Glomerular visceral epithelial cell (primary cell): ENCODE measurements at regions not wholly inside any gene's neighbourhood (a gene's known extent, or its start where the extent isn't known, plus 50 kb on each side); places are given as distances from the start of the nearest gene placed in this dataset.
"Not testable (repeated sequence)": the region's sequence is repeated elsewhere in the genome, so short reads cannot be mapped to it uniquely, and the experiment has no call there.

Source experiments
- DNase-seq: peaks from one replicate; pipeline ENCODE4 v3.0.0-alpha.2; 2016; ENCODE audit errors: extremely low spot score

DNA sequence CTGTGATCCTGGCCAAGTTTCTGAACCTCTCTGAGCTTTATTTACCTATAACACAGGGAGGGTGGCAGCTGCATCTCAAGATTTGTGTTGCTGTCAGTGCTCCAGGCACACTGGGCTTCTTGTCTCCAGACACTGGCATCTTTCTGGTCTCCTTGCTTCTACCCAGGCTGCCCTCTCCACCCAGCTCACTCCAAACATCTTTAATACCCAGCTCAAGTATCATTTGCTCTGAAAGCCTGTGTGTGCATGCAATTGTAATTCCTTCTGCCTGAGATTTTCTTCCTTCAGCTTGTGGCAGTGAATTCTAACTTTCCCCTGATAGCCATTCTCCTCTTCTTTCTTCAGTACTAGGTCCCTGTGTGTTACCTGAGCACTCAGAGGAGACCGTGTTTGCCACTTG is 50.7 kb upstream of the USP7 start:
- no peak for DNase-seq

DNA sequence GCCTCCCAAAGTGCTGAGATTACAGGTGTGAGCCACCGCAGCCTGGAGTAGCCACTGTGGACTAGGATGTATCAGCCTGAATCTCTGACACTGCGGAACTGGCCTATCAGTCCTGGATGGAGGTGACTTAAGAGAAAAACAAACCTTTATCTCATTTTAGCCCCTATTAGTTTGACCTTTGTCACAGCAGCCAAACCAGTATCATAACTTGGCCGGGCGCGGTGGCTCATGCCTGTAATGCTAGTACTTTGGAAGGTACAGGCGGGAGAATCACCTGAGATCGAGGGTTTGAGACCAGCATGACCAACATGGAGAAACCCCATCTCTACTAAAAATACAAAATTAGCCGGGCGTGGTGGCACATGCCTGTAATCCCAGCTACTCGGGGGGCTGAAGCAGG is 51.8 kb upstream of the USP7 start:
- no peak for DNase-seq

DNA sequence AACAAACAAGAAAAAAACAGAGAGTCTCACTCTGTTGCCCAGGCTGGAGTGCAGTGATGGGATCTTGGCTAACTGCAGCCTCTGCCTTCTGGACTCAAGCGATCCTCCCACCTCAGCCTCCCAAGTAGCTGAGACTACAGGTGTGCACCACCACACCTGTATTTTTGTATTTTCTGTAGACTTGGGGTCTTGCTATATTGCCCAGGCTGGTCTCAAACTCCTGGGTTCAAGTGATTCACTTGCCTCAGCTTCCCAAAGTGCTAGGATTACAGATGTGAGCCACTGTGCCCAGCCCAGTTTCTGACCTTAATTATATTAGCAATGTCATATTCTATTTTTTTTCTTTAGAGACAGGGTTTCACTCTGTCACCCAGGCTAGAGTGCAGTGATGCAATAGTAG is 52.3 kb upstream of the USP7 start:
- DNase-seq, result not testable (repeated sequence)

DNA sequence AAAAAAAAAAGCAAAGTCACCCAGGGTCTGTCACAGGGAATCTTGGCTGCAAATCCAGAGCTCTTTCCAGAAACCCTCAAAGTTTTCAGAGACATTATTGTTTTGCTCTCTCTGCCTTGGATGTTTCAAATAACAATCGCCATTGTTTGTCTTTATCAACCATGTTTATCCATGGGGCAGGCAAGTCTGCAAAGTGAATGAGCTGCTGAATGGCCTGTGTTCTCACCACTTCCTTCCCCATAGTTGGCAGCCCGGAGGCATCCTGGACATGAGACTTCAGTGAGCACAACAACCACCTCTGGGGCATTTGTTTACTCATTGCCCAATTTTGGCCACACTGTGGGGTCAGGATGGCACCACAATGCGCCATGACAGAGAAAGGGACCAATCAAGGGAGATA is 53.1 kb upstream of the USP7 start:
- no peak for DNase-seq

DNA sequence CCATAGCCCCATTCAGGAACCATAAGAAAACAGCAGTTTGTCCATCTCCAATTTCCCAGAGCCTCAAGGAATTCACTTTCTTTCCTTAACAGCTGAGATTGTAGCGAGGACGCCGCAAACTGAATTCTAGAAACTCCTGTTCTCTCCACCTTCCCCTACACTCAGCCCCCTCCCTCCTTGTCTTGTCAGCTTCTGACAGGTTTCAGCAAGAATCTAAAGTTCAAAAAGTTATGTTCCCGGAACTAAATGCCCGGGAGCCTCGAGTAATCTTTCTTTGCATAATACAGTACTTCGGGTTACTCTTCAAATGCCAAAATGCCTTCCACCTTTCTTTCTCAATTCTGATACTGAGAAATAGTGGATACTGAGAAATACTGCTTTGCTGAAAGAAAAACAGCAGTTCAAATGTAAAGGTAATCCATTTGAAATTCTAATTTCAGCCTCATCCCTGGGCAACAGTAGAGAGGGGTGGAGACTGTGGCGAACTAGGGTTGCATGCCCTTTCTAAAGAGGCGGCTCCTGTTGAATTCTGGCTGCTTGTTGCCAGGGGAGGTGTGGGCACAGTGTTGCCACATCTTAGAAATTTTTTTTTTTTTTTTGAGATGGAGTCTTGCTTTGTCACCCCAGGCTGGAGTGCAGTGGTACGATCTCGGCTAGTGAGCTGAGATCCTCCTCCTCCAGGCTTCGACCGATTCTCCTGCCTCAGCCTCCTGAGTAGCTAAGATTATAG is 63.5 kb upstream of the USP7 start:
- no peak for DNase-seq

DNA sequence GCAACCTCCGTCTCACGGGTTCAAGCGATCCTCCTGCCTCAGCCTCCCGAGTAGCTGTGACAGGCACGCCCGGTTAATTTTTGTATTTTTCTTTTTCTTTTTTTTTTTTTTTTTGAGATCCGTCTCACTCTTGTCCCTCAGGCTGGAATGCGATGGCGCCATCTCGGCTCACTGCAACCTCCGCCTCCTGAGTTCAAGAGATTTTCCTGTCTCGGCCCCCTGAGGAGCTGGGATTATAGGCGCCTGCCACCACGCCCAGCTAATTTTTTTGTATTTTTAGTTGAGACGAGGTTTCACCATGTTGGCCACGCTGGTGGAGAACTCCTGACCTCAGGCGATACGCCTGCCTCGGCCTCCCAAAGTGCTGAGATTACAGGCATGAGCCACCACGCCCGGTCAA is 63.0 kb upstream of the HAPSTR1 start:
- not testable (repeated sequence) for DNase-seq

DNA sequence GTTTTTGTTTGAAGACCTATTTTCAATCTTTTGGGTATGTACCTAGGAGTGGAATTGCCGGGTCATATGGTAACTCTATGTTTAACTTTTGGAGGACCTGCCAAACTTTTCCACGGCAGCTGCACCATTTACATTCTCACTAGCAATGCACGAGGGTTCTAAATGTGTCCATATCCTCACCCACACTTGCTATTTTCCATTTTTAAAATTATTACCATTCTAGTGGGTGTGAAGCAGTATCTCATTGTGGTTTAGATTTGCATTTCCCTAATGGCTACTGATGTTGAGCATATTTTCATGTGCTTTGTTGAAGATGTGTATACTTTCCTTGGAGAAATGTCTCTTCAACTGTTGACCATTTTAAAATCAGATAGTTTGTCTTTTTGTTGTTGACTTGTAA is 60.3 kb upstream of the HAPSTR1 start:
- no peak for DNase-seq

DNA sequence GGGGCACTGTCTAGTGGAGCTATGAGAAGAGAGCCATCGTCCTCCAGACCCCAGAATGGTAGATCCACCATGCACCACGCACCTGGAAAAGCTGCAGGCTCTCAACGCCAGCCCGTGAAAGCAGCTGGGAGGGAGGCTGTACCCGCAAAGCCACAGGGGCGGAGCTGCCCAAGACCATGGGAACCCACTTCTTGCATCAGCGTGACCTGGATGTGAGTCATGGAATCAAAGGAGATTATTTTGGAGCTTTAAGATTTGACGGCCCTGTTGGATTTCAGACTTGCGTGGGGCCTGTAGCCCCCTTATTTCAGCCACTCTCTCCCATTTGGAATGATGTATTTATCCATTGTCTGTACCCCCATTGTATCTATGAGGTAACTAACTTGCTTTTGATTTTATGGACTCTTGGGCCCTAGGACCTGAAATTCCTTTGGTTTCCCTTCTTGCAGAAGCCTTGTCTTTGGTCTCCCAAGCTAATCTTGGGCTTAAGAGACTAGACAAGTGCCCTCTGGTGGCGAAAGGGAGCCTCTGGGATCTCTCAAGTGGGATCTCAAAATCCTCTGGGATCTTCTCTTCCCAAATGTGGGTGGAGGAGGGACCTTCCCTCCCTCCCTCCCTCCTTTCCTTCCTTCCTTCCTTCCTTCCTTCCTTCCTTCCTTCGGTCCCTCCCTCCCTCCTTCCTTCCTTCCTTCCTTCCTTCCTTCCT is 58.2 kb upstream of the HAPSTR1 start:
- peak; percentile 47 for DNase-seq

DNA sequence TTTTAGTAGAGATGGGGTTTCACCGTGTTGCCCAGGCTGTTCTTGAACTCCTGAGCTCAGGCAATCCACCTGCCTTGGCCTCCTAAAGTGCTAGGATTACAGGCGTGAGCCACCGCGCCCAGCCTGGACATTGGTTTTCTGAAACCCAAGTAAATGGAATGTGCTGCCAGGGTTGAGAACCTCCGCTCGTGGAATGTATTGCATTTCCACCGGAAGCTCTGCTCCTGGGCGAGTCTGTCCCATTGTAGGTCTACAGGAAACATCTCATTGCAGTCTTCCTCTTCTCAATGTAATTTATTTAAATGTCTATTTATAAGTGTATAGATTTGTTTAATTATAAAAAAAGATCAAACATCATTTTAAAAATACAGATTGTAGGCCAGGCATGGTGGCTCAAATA is 57.4 kb upstream of the HAPSTR1 start:
- DNase-seq, result no peak

DNA sequence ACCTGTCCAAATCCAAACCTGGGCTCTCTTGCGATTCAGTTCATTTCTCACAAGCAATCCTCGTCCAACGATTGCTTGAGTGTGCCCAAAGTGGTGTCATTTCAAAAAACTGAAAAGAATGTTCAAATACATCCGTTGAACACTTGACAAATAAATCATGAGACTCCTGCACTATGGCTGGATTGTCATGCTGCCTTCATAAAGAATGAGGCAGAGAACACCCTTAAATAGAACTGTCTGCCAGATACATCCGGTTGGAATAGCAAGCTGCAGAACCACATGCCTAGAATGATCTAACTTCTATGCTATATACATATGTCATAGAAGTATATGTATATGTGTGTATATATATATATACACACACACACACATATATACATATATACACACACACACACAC is 55.4 kb upstream of the HAPSTR1 start:
- DNase-seq, result no peak

DNA sequence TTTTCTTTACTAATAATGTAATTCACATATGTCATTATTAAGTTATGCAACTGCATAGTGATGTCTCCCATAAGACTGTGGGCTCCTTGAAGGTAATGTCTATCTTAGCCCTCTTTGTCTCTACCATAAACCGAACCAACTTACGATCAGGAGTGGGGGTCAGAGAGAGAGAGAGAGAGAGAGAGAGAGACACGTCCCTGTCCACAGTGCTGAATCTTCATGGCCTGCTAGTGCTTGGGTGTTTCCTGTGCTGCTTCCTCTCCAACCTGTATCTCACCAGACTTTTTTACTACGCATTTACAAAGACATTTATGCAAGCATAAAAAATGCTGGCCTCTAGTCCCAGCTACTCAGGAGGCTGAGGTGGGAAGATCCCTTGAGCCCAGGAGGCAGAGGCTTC is 52.2 kb upstream of the HAPSTR1 start:
- DNase-seq, result no peak

DNA sequence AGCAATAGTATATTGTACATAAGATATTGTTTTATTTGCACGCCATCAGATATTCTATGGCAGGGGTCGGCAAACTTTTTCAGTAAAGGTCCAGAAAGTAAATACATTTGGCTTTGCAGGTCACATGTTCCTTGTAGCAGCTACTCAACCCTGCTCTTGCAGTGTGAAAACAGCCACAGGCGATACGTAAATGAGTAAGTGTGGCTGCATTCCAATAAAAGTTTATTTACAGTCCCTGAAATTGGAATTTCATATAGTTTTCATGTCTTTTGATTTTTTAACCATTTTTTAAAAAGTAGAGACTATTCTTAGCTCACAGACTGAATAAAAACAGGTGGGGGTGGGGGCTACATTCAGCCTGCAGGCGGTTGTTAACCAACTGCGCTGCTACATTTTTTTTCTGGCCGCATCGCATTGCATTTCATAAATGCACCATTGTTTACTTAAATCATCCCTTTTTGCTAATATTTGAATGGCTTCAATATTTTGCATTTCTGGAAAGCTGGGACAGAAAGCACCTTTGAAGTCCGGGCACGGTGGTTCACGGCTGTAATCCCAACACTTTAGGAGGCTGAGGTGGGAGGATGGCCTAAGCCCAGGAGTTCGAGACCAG is 50.5 kb upstream of the HAPSTR1 start:
- no peak for DNase-seq
